Activated CD4-positive, alpha-beta T cell treated with anti-CD3 and anti-CD28 coated beads, Interleukin-2, amount 50 U/mL, for 4 hours (primary cell): ENCODE measurements at regions not wholly inside any gene's neighbourhood (a gene's known extent, or its start where the extent isn't known, plus 50 kb on each side); places are given as distances from the start of the nearest gene placed in this dataset.
A peak's percentile ranks its signal among the peaks of the same experiment; 100 is the strongest.
"Not testable (repeated sequence)": the region's sequence is repeated elsewhere in the genome, so short reads cannot be mapped to it uniquely, and the experiment has no call there.

Experiments used
- DNase-seq, 2 experiments: peaks; one replicate each; pipeline ENCODE4 v3.0.0-alpha.2; 2020

DNA sequence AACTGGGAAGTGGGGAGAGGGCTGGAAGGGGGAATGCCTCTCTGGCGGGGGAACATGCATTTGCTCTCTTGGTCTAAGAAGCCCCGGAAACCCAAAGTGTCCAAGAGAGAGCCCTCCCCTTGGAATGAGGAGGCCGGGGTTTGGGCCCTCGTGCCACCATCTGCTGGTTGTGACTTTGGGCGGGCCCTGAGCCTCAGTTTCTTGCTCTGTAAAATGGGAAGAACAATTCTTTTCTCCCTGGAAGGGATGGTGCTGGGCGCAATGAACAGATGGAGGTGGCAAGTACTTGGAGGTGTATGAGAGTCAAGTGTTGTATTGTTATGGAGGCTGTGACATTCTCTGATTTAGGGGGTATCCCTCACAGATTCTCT, 69.9 kb upstream of the TARDBP start:
- DNase-seq: no peak

DNA sequence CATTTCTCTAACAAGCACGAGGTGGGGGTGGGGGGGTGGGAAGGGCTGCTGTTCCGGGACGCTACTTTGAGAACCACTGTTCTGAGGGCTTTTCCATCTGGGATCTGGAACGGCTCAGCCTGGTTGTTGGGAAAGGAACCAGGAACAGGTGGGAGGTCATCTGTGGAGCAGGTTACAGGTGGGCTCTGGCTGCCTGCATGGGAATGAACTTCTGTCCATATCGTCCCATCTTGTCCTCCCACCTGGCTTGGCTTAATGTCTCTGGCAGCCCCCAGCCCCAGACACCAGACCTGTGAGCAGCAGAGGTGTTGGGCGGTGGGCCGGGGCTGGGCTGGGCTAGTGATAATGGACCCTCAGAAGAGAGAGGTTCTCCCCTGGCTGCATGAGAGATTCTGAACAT, 69.4 kb upstream of the TARDBP start:
- no peak for DNase-seq

DNA sequence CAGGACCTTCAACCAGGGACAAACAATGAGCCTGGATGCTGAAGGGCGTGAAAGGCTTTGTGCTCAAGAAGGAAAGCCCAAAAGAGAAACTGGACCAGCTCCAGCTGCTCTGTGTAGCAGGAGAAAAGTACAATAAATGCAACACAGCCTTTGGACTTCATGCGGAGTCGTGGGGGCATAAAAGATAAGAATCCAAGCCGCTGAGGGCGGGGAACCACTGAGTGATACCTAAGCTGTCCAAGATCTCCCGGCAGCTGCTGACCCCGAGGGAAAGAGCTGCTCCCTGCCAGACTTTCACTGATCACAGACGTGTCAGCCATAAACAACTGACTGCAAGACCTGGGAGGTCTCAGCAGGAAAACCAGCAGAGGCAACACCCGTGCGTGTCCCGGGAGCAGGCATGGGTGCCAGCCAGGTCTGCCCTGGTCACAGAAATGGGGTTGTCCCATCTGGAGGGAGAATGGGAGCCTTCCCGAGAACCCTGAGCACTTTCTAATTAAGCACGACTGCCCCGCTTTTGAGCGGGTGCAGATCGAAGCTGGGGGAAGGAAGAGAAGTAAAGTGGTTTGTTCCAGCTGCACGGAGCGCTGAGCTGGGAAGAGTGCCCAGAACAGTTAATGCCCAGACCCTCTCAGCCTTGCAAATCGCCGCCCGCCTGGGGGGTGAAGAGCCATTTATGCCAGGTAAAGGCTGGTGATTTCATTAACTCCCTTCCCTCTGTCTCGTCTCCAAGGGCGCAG, 68.3 kb upstream of the TARDBP start:
- no peak for DNase-seq

DNA sequence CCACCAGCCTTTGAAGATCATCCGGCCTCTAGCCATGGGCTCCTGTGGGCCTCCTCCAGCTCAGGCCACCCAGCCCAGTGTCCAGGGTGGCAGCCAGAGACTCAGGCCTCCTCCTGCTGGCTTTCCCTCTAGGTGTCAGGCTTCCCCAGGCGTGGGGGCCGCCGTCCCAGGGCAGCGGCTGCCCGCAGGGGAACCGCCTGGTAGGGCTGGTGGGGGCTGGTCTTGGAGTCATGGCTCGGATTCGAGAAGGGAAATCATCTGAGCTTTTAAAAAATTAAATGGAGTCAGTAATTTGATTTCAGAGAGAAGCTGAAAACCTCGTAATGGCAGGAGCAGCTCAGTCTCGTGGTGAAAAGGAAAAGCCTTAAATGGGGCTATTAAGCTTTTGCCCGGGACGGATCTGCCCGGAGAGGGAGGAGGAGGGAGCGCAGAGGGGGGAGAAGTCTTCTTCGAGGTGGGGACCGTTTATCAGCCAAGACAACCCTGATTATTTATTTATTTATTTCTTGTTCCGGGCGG, 66.4 kb upstream of the TARDBP start:
- DNase-seq: no peak

DNA sequence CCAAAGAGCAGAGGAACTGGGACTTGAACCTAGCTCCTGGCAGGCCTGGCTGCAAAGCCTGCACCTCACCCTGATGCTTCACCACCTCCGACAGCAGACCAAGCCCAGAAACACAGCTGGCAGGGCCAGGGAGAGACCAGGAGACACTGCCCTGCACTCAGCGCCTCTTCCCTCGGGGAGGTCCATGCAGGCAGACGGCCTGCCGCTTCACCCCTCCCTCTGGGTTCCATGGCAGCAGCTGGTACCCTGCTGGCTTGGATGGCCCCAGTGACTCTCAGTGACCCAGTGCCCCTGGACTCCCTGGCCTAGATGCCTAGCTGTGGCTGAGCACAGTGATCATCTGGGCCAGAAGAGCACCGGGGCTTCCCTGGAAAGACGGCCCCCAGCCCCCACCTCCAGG, 65.3 kb upstream of the TARDBP start:
- DNase-seq: no peak

DNA sequence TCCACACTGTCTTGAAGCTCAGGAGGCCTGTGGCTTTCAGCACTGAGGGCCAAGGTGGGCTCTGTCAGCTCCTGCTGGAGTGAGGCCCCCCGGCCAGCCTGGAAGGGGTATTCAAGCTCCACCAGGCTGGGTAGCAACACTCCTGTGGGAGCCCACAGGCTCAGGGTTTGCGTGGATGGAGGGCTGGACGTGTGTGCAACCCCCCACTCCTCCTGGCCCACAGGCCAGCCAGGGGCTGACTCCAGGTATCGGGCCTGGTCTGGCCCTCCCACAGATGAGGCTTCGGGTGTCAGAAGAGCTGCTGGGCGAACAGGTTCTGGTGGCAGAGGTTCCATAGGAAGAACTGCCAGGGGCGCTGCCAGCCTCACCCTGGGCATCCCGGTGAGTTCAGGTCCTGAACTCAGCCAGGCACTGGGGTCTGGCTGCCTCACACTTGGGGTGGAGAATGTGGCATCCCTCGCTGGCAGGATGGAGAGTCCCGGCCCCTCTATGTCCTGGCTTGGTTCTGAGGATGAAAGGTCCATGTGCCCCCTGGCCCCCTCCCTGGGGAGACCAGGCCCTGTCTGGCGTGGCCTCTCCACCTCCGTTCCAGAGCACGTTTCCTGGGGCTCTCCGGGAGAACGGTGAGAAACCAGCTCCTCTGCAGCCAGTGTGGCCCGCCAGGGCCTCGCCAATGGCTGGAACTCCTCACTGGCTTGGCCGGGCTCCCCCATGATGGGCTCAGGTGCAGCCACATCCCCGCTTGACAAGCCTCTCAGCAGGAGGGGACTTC, 64.6 kb upstream of the TARDBP start:
- DNase-seq: no peak

DNA sequence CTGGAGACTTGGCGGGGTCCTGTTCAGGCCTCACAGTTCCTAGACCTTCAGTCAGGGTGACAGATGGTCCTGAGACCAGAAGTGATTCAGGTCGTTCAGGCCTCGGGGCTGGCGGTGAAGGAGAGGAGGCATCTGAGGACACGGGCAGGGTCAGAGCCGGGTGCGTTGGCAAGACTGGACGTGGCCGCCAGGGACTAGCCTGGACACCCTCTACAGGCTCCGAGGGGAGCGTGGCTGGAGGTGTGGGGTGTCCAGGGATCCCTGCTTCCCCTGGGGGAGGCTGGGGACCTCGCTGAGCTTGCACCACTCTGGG, 64.0 kb upstream of the TARDBP start:
- DNase-seq: no peak

DNA sequence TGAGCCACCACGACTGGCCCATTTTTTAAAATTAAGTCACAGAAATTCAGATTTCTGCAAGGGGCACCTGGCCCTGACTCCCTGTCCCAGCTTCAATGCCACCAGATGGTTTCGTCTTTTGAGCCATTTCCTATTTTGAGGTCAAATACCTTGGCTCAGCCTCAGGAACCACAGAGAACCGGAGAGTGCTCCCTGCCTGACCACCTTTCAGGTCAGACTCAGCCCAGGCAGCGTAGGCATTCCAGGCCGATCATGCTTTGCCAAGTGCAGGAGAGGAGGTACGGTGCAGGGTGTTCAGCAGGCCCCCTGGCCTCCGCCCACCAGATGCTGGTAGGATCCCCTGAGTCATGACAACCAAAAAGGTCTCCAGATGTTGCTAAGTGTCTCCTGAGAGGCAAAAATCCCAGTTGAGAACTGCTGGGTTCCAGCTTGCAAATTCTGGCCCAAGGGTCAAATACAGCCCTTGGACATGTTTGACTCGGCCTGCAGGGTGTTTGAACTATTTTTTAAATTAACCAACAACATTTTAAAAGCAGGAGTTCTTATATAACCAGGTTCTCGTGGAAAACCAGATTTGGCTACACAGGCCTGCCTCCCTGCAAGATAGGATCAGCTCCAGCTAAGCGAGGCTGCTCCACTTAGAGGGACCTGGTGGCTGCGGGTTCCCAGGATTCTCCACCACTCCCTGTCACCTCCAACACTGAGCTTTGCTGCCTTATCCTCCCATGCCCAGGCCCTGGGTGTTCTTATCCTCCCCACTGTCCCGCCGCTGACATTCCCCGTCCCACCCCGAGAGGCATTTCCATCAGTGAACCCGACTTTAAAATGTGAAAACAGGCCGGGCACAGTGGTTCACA, 61.9 kb upstream of the TARDBP start:
- DNase-seq: no peak

DNA sequence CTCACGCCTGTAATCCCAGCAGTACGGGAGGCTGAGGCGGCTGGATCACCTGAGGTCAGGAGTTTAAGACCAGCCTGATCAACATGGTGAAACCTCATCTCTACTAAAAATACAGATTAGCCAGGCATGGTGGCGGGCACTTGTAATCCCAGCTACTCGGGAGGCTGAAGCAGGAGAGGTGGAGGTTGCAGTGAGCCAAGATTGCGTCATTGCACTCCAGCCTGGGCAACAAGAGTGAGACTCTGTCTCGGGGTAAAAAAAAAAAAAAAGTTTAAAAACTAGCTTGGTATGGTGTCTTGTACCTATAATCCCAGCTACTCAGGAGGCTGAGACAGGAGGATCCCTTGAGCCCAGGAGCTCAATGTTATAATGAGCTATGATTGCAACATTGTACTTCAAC, 61.2 kb upstream of the TARDBP start:
- not testable (repeated sequence) for DNase-seq

DNA sequence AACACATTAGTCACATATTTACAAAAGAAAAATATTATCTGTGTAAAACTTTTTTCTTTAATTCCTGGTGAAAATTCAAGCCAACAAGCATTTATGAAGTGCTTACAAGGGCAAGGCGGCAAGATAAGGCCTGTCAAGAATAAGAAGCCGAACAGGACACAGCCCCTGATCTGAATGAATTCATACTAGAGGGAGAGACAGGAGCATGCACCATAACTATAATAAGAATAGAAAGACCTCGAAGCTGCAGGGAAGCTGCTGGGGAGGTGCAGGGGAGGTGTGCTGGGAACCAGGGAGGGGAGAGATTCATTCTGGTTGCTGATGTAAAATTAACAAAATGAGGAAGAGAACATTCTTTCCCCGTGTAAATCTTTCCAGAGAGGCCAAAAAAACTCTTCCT, 60.5 kb upstream of the TARDBP start:
- DNase-seq: no peak

DNA sequence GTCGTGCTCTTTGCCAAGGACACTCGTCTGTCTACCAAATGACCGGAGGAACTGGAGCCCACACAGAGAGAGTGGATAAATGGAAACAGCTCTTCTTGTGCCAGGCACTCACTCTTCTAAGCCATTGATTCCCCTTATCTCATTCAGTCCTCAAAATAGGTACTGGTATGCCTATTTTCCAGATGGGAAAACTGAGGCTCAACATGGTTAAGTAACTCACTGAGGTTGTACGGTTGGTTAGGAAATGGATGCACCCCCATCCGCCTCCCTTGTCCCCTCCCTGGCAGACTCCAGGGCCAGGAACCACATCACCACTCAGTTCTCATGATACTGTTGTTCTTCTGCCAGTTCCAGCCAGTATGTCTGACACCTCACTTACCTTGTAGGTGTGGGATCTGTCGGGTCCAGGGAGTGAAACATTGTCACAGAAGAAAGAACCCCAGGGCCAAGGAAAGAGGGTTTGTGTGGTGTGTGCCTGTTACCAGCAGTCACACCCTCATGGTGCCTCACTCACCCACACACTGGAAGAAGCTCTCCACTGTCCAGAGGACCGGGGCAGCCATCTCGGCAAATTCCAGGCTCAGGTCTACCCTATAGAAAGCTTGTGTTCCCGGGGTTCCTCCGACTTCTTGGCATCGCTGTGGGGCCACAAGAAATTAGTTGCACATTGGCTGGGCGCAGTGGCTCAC, 58.8 kb upstream of the TARDBP start:
- no peak for DNase-seq

DNA sequence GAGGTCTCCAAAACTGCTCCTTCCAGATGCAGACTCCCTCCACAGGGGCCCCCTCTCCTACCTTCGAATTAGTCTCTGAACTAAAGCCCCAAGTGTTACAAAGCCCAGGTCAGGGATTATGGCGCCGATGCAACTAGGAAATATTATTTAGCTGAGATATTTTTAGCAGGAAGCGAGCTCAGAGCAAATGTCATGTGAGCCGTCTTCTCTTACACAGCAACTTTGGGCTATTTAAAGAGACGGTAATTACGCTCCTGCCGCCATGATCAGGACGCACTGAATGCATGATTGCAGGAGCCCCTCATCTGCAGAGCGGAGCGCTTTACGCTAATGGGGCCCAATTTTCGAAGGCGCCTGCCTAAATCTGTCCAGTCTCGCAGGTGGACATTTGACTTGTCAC, 55.3 kb upstream of the TARDBP start:
- DNase-seq: no peak

DNA sequence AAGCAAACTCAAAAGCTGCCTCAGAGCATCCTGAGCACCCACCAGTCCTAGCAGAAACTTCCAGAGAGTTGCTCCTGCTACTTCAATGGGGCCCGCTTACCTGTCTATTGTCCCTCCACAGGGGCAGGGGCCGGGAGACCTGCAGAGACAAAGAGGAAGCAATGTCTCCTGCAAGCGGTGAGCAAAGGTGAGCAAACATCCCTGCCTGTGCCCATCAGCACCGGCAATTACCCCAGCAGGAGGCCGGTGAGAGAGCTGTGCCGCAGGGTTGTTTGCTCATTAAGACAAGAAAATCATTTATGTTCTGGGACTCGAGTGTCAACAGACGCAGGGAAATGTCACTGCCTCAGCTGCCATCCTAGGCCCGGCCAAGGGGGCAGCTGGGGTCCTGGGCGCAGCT, 53.8 kb upstream of the TARDBP start:
- DNase-seq: no peak

DNA sequence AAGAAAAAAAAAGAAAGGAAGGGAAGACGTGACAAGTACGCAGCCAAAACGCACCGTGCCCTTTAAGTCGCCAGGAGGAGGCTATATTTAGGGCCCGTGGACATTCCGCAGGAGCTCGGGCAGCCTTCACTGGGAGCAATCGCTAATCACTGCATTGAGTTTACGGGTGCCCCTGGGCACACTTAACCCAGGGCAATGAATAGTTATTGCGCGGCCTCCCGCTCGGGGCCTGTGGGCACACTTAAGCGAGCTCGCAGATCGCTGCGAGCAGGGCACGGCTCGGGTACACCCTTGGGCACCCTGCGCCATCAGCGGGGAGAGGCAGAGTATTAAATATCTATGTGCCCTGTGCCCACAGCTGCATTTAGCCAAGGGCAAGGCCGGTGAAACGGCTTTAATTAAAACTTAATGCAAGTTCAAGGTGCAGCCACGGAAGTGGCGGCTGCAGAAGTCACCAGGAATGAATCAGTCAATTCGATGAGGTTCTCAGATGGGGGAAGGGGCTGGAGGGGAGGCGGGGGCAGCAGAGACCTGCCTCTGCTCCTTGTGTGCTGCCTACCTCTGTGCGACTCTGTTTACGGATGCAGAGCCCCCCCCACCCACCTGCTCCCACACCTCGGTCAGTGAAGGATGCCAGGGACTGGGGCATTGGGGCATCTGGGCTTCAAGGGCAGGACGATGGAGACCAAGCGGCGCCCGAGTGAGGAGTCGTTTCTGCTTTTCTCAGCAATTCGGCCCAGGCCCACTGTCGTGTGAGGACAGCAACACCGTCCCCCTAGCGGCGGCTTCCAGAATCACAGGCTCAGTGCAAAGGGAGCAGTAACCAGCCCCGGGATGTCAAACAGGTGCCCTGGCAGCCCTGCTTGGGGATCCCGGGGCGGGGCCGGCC, 51.8 kb upstream of the TARDBP start:
- peak; percentile 77 for DNase-seq

DNA sequence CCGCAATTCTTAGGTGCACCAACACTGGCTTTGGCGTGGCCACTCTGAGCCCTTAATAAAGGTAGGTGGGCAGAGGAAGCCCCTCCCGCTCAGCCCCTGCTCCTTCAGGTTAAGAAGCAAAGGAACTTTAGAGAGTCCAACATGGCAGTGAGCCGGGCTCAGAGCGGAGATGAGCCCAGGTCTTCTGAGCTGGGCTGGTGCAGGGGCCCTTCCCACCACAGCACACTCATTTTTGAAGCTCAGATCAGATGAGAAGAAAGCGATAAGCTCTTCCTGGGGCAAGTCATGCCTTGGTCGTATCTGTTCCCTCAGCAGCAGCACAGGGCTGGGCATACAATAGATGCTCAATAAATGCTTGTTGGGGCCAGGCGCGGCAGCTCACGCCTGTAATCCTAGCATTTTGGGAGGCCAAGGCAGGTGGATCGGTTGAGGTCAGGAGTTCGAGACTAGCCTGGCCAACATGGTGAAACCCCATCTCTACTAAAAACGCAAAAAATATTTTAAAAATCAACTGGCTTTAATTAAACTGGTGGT, 51.1 kb upstream of the TARDBP start:
- DNase-seq: no peak

DNA sequence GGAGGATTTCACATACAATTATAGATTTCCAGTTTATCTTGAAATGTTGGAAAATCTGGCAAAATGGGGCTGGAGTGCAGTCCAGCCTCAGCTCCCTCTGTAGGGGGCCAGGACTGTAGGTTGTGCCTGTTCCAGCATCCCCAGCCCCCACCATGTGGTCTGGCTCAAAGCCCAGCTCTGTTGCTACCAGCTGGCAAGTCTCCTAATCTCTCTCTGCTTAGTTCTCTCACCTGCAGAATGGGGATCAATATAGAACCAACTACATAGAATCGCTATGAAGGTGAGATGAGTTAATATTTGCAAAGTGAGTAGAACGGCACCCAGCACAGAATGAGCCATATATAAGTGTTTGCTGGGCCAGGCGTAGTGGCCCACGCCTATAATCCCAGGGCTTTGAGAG, 50.0 kb upstream of the TARDBP start:
- no peak for DNase-seq
